ENCODE measurements at regions not wholly inside any gene's neighbourhood (a gene's known extent, or its start where the extent isn't known, plus 50 kb on each side); places are given as distances from the start of the nearest gene placed in this dataset.
"Not testable (repeated sequence)": the region's sequence is repeated elsewhere in the genome, so short reads cannot be mapped to it uniquely, and the experiment has no call there.

DNA sequence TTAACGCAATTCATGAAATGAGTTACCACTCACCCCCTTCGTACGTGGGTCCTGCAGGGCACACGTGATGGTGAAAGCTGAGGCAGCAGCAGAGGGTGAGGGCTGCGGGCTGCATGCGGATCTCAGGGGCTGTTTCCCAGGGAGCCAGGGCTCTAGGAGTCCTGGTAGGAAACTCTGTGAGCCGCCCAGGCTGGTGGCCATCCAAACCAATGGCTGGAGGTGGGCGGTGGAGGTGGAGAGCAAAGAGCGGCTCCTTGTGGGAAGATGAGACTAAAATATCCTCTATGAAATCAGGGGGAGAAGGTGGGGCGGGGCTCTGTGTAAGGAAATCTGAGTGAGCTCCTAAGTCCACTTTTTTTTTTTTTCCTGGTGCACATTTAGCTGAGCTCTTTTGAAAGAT lies 120.1 kb upstream of the SLC1A4 start:
- Mint-ChIP-seq H3K4me3 (no peak overlapping the region), H3K36me3 (ENCODE audit: low read depth) (no peaks in the 10 kb centered on the region), H3K4me1 (peaks cover 9% of the 10 kb centered on the region), H3K27me3 (peaks cover 14% of the 10 kb centered on the region), H3K27ac (no peak overlapping the region), H3K9me3 (no peaks in the 10 kb centered on the region)
- DNase-seq = no peak
- intact Hi-C loops (cut with micrococcal nuclease) = no loop called here

- peak; percentile 95 for DNase-seq
- H3K27ac Mint-ChIP-seq = no peak overlapping the region
- H3K36me3 Mint-ChIP-seq (ENCODE audit: low read depth) = no peaks in the 10 kb centered on the region
- peaks cover 11% of the 10 kb centered on the region for H3K4me1 Mint-ChIP-seq
- H3K27me3 Mint-ChIP-seq = peaks cover 24% of the 10 kb centered on the region
- no peaks in the 10 kb centered on the region for H3K9me3 Mint-ChIP-seq
- intact Hi-C loops (cut with micrococcal nuclease) = loop anchor here (1.0 kb wide), 3 partner anchors 286 to 542 kb away; no protein-coding TSS in a partner anchor
- H3K4me3 Mint-ChIP-seq = no peak overlapping the region
Observed at GRCh38 chr2:64873472-64873924, 115.7 kb upstream of the SLC1A4 start.

DNA sequence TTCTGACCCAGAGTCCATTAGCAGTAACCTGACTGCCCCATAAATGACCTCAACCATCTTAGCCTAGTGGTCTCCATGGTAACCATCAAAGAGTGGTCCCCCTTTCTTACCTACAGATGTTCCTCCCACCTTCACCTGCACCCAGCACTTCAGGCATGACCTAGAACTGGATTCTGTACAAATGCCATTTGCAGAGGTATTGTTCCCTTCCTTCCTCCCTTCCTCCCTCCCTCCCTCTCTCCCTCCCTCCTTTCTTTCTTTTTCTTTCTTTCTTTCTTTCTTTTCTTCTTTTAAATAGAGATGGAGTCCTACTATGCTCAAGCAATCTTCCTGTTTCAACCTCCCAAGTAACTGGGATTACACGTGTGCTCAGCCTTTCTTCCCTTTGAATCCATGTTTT lies 114.6 kb upstream of the SLC1A4 start:
- H3K27ac Mint-ChIP-seq = no peak overlapping the region
- no peak for DNase-seq
- peaks cover 23% of the 10 kb centered on the region for H3K27me3 Mint-ChIP-seq
- no peaks in the 10 kb centered on the region for H3K36me3 Mint-ChIP-seq (ENCODE audit: low read depth)
- H3K4me3 Mint-ChIP-seq = no peak overlapping the region
- peaks cover 8% of the 10 kb centered on the region for H3K4me1 Mint-ChIP-seq
- intact Hi-C loops (cut with micrococcal nuclease) = no loop called here
- H3K9me3 Mint-ChIP-seq = no peaks in the 10 kb centered on the region

DNA sequence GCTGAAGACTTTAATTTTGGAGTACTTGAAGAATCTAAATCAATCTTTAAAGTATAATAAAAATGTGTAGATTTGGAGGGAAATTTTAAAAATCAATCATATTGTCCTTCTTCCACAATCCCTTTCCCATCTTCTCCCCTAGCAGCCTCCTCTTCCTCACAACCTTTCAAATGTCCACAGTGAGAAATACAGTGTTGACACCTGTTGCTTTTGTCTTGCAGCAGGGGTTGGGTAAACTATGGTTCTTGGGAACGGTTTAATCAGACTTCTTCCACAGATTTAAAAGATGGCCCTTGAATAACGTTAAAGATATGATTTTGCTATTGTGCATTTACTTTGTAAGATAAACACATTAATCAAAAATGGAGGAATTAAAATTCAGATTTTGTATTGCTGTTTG lies 113.8 kb upstream of the SLC1A4 start:
- Mint-ChIP-seq H3K36me3 (ENCODE audit: low read depth) (no peaks in the 10 kb centered on the region), H3K9me3 (no peaks in the 10 kb centered on the region), H3K4me1 (peaks cover 8% of the 10 kb centered on the region), H3K4me3 (no peak overlapping the region), H3K27me3 (peaks cover 22% of the 10 kb centered on the region), H3K27ac (no peak overlapping the region)
- intact Hi-C loops (cut with micrococcal nuclease) = no loop called here
- DNase-seq = no peak

GRCh38 chr2:64876137-64876647 lies 113.0 kb upstream of the SLC1A4 start:
- intact Hi-C loops (cut with micrococcal nuclease) = no loop called here
- Mint-ChIP-seq H3K9me3 (no peaks in the 10 kb centered on the region), H3K4me3 (no peak overlapping the region), H3K36me3 (ENCODE audit: low read depth) (no peaks in the 10 kb centered on the region), H3K27me3 (peaks cover 22% of the 10 kb centered on the region), H3K4me1 (peaks cover 8% of the 10 kb centered on the region), H3K27ac (no peak overlapping the region)
- DNase-seq = no peak

DNA sequence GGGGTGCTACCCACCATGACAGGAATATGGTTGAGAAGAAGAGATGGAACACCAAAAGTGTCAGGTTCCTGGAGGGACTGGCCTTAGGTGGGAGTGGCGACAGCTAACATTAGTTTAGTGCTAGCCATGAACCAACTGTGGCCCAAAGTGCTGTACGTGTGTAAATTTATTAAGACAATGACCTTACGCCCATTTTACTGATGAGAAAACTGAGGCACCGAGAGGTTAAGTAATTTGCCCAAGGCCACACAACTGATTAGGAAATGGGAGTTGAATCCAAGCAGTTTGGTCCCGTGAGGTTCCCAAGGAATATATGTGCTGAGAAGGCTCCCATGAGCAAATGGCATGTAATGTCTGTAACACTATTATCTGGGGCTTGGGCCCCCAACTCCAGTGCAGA lies 109.5 kb upstream of the SLC1A4 start:
- Mint-ChIP-seq H3K27me3 (peaks cover 19% of the 10 kb centered on the region), H3K9me3 (no peaks in the 10 kb centered on the region), H3K4me3 (no peak overlapping the region), H3K4me1 (peaks cover 5% of the 10 kb centered on the region), H3K27ac (no peak overlapping the region), H3K36me3 (ENCODE audit: low read depth) (no peaks in the 10 kb centered on the region)
- intact Hi-C loops (cut with micrococcal nuclease) = no loop called here
- DNase-seq = no peak

DNA sequence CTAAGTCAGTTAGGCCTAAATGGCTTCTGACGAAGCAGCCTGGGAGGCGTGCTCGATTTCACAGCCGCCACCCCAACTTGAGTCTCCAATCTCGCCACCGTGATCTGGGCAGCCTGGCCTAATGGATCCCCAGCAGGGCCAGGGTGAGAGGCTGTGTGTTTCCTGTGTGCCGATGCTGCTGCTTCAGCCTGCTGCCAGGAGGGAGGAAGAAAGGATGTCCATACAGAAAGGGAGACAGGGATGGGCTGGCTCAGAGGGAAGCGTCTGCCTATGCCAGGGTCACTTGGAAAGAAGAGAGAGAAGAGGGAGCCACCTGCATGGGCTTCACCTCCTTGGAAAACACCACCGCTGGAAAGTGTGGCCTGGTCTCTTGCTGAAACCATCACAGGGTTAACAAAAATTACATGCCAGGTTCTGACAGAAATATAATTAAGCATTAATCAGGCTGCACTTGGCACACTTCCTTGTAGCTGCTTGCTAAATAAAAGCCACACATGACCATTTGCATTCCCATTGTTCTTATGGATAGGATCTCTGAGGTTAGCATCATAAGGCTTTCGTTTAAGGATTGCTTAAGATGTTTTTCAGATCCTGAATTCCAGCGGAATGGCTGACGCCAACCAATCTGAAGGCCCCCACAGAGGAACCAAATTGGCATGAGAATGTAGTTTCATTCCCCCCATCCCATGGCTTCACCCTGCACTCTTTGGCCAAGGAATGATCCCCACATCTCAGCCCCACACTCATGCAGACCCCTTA lies 108.8 kb upstream of the SLC1A4 start:
- H3K36me3 Mint-ChIP-seq (ENCODE audit: low read depth) = no peaks in the 10 kb centered on the region
- H3K4me1 Mint-ChIP-seq = peaks cover 5% of the 10 kb centered on the region
- intact Hi-C loops (cut with micrococcal nuclease) = no loop called here
- H3K27ac Mint-ChIP-seq = no peak overlapping the region
- no peaks in the 10 kb centered on the region for H3K9me3 Mint-ChIP-seq
- H3K4me3 Mint-ChIP-seq = no peak overlapping the region
- no peak for DNase-seq
- peaks cover 15% of the 10 kb centered on the region for H3K27me3 Mint-ChIP-seq

DNA sequence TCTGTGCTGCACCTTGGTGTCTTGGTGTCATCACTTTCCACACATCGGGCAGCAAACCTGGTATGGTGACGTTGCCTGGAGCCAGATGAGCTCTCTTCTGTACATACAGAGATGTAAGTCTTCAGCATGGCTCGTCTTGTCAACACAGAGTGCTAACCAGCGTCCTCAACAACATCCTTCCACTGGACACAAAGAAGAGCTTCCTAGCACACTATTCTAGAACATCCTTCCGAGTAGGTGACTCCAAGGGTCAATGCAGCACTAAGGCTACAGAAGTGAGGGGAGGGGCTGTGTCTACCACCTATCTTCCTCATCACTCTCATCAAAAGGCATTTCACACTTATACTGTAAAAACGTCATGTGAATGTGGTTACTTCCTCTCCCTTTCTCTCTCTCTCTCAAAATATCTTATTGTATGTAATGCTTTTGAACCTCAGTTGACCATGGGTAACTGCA lies 108.1 kb upstream of the SLC1A4 start:
- H3K27me3 Mint-ChIP-seq = peaks cover 11% of the 10 kb centered on the region
- DNase-seq = no peak
- peaks cover 5% of the 10 kb centered on the region for H3K4me1 Mint-ChIP-seq
- no peaks in the 10 kb centered on the region for H3K36me3 Mint-ChIP-seq (ENCODE audit: low read depth)
- no peak overlapping the region for H3K4me3 Mint-ChIP-seq
- no peak overlapping the region for H3K27ac Mint-ChIP-seq
- H3K9me3 Mint-ChIP-seq = no peaks in the 10 kb centered on the region
- intact Hi-C loops (cut with micrococcal nuclease) = no loop called here

DNA sequence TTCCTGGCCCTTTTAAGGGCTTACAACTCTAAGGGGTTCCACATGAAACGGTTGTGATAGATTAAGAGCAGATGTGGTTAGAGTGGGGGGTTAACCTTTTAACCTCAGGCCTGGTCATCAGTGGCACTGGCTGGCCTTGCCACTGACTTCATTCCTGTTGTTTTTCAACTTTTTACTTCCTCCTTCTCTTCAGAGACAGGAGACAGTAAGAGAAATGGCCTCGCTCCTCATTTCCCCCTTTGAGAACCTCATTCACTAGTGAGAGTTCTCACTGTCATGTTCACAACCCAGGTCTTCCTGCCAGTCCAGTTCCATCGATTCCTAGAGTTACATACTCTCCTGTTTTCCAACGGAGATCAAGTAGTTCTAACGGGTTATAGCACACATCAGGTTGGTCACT lies 101.6 kb upstream of the SLC1A4 start:
- Mint-ChIP-seq H3K4me3 (no peak overlapping the region), H3K4me1 (no peaks in the 10 kb centered on the region), H3K9me3 (no peaks in the 10 kb centered on the region), H3K27me3 (peaks cover 11% of the 10 kb centered on the region), H3K36me3 (ENCODE audit: low read depth) (no peaks in the 10 kb centered on the region), H3K27ac (no peak overlapping the region)
- intact Hi-C loops (cut with micrococcal nuclease) = no loop called here
- DNase-seq = no peak

DNA sequence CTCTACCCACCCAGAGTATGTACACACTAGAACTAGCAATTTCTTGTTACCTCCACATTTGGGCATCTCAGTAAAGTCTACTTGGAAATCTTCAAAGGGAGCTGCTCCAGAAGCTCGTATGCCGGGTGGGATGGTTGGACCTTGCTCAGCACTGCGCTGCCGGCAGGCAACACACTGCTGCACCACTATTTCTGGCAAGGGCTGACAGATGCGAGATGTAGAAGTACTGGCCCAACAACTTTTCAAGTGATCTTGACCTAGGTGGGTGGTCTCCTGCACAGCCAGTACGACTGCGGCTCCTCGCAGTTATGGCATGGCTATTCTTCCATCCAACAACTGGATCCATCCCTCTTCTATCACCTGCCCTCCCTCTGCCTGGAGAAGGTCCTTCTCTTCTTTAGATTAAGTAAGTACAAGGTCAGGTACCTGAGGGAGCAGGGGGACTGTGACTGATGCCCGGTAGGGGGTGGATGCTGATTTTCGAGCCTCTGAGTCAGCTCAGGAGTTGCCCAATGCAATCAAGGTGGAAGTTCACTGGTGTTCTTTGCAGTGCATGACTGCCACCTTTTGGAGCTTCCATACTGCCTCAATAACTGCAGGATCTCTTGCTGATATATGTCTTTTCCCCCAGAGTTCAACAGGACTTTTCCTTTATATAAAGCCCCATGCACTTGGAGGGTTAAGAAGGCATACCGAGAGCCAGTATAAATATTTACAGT lies 100.4 kb upstream of the SLC1A4 start:
- H3K9me3 Mint-ChIP-seq = no peaks in the 10 kb centered on the region
- H3K4me1 Mint-ChIP-seq = no peaks in the 10 kb centered on the region
- no peaks in the 10 kb centered on the region for H3K36me3 Mint-ChIP-seq (ENCODE audit: low read depth)
- no peak for DNase-seq
- intact Hi-C loops (cut with micrococcal nuclease) = no loop called here
- H3K27me3 Mint-ChIP-seq = peaks cover 22% of the 10 kb centered on the region
- no peak overlapping the region for H3K4me3 Mint-ChIP-seq
- H3K27ac Mint-ChIP-seq = no peak overlapping the region

- H3K4me1 Mint-ChIP-seq = no peaks in the 10 kb centered on the region
- no peak overlapping the region for H3K4me3 Mint-ChIP-seq
- no peaks in the 10 kb centered on the region for H3K36me3 Mint-ChIP-seq (ENCODE audit: low read depth)
- no peak for DNase-seq
- intact Hi-C loops (cut with micrococcal nuclease) = no loop called here
- H3K9me3 Mint-ChIP-seq = no peaks in the 10 kb centered on the region
- H3K27me3 Mint-ChIP-seq = peaks cover 28% of the 10 kb centered on the region
- no peak overlapping the region for H3K27ac Mint-ChIP-seq
Observed at GRCh38 chr2:64889803-64890202, 99.4 kb upstream of the SLC1A4 start.

DNA sequence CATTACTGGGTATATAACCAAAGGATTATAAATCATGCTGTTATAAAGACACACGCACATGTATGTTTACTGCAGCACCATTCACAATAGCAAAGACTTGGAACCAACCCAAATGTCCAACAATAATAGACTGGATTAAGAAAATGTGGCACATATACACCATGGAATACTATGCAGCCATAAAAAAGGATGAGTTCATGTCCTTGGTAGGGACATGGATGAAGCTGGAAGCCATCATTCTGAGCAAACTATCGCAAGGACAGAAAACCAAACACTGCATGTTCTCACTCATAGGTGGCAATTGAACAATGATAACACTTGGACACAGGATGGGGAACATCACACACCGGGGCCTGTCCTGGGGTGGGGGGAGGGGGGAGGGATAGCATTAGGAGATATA lies 92.6 kb upstream of the SLC1A4 start:
- H3K27ac Mint-ChIP-seq; H3K4me1 Mint-ChIP-seq; H3K9me3 Mint-ChIP-seq; DNase-seq; H3K36me3 Mint-ChIP-seq (ENCODE audit: low read depth); H3K4me3 Mint-ChIP-seq; intact Hi-C loops (cut with micrococcal nuclease): not testable (repeated sequence)
- H3K27me3 Mint-ChIP-seq = peaks cover 36% of the 10 kb centered on the region

DNA sequence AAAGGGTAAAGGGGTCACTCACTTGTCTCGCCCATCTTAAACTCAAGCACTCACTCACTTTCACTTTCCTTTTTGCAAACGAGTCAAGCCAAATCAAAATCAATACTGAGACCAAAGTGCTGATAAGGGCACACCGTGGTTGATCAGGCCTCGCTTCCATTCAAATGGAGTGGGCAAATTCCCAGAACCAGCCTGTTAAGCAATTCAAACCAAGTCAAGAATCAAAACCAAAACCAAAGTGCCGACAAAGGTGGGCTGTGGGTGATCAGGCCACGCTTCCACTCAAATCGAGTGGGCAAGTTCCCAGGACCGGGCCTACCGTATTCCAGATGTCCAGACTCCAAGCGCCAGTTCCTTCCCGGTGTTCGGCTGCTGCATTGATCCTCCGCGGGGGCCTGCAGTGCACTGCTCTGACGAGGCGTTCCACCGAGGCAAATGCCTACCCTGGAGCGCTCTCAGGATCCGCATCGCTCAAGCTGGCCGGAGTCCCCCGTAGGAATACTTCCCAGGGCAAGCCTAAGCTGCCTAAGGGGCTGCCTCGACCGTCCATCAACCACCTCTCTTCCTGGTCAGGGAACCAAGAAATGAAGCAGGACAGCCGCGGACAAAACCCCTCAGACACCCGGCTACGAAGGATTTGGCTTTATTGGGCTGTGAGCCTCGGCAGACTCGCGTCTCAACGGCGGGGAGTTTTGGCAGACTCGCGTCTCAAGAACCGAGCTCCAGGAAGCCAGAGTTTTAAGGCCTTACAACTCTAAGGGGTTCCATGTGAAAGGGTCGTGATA lies 89.9 kb upstream of the SLC1A4 start:
- Mint-ChIP-seq H3K27me3 (peaks cover 20% of the 10 kb centered on the region), H3K36me3 (ENCODE audit: low read depth) (no peaks in the 10 kb centered on the region), H3K4me3 (no peak overlapping the region), H3K9me3 (no peaks in the 10 kb centered on the region), H3K4me1 (peaks cover 10% of the 10 kb centered on the region), H3K27ac (no peak overlapping the region)
- intact Hi-C loops (cut with micrococcal nuclease) = no loop called here
- DNase-seq = no peak

- DNase-seq; intact Hi-C loops (cut with micrococcal nuclease); H3K4me1 Mint-ChIP-seq: not testable (repeated sequence)
Observed at GRCh38 chr2:64899876-64900275, 89.3 kb upstream of the SLC1A4 start.

More at GRCh38 chr2:64899876-64900275, 89.3 kb upstream of the SLC1A4 start:
- peaks cover 18% of the 10 kb centered on the region for H3K27me3 Mint-ChIP-seq
- H3K9me3 Mint-ChIP-seq; H3K4me3 Mint-ChIP-seq; H3K27ac Mint-ChIP-seq; H3K36me3 Mint-ChIP-seq (ENCODE audit: low read depth): not testable (repeated sequence)
